Nephron (organoid): ENCODE measurements at regions not wholly inside any gene's neighbourhood (a gene's known extent, or its start where the extent isn't known, plus 50 kb on each side); places are given as distances from the start of the nearest gene placed in this dataset.

Experiments
- H3K27ac Mint-ChIP-seq, 3 experiments: 2 replicates each; pipeline ENCODE4 v1.8.0; 2020; ENCODE audit warnings: mixed read lengths in 3 of 3, mild to moderate bottlenecking in 2 of 3, moderate library complexity in 1 of 3
- H3K27me3 Mint-ChIP-seq: 2 replicates; pipeline ENCODE4 v1.8.0; 2021; ENCODE audit warnings: low read depth, mild to moderate bottlenecking, moderate library complexity, mixed read lengths
- H3K36me3 Mint-ChIP-seq: 2 replicates; pipeline ENCODE4 v1.8.0; 2020; ENCODE audit warnings: low read depth, mixed read lengths
- H3K4me1 Mint-ChIP-seq: 2 replicates; pipeline ENCODE4 v1.8.0; 2020; ENCODE audit warnings: mixed read lengths
- H3K4me3 Mint-ChIP-seq, 3 experiments: 2 replicates each; pipeline ENCODE4 v1.8.0; 2020; ENCODE audit warnings: mild to moderate bottlenecking in 3 of 3, mixed read lengths in 3 of 3, moderate library complexity in 2 of 3
- H3K9me3 Mint-ChIP-seq: 2 replicates; pipeline ENCODE4 v1.8.0; 2020; ENCODE audit warnings: mixed read lengths
- CTCF ChIP-seq, 3 experiments: fragments of 200-600 bp; sonication (generic); IDR thresholded peaks; one replicate each; pipeline ENCODE4 v1.5.0; 2021; ENCODE audit warnings: antibody characterized with exemption in 3 of 3; ENCODE audit not compliant: unreplicated experiment in 3 of 3

DNA sequence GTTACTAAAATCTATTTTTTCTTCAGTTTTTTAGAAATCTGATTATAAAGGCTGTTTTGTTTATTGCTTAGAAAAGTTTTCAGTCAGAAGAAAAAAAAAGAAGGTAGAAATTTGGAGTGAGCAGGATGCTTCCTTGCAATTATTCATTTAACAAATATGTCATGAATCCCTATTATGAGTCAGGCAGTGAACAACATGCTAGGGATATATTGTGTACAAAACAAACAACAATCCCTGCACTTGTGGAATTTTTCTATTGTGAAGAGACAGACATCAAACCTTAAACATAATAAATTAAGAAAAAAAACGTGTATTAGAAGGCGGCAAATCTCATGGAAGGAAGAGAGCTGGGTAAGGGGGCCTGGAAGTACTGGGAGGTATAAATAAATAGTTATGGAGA lies 664.1 kb upstream of the CAMK1G start:
- H3K4me3 Mint-ChIP-seq = no peak overlapping the region
- H3K9me3 Mint-ChIP-seq = no peaks in the 10 kb centered on the region
- H3K27ac Mint-ChIP-seq = no peak overlapping the region
- TF ChIP-seq CTCF (IDR thresholded peaks at IDR 0.05; ENCODE audit: unreplicated experiment in 3 of 3) = no peak
- H3K4me1 Mint-ChIP-seq = no peaks in the 10 kb centered on the region
- H3K27me3 Mint-ChIP-seq = no peaks in the 10 kb centered on the region
- H3K36me3 Mint-ChIP-seq = no peaks in the 10 kb centered on the region

- peaks cover 8% of the 10 kb centered on the region for H3K4me1 Mint-ChIP-seq
- no peak for TF ChIP-seq CTCF (IDR thresholded peaks at IDR 0.05; ENCODE audit: unreplicated experiment in 3 of 3)
- no peaks in the 10 kb centered on the region for H3K9me3 Mint-ChIP-seq
- no peaks in the 10 kb centered on the region for H3K27me3 Mint-ChIP-seq
- no peaks in the 10 kb centered on the region for H3K36me3 Mint-ChIP-seq
- H3K4me3 Mint-ChIP-seq = no peak overlapping the region
- H3K27ac Mint-ChIP-seq = no peak overlapping the region
These were observed 662.3 kb upstream of the CAMK1G start for GRCh38 chr1:208921259-208921658.

GRCh38 chr1:208923456-208923855 lies 660.1 kb upstream of the CAMK1G start:
- no peak overlapping the region for H3K4me3 Mint-ChIP-seq
- TF ChIP-seq CTCF (IDR thresholded peaks at IDR 0.05; ENCODE audit: unreplicated experiment in 3 of 3) = no peak
- peaks cover 8% of the 10 kb centered on the region for H3K4me1 Mint-ChIP-seq
- H3K27me3 Mint-ChIP-seq = no peaks in the 10 kb centered on the region
- no peaks in the 10 kb centered on the region for H3K36me3 Mint-ChIP-seq
- H3K9me3 Mint-ChIP-seq = peaks cover 3% of the 10 kb centered on the region
- no peak overlapping the region for H3K27ac Mint-ChIP-seq

- no peak for TF ChIP-seq CTCF (IDR thresholded peaks at IDR 0.05; ENCODE audit: unreplicated experiment in 3 of 3)
- H3K27ac Mint-ChIP-seq = no peak overlapping the region
- H3K4me3 Mint-ChIP-seq = no peak overlapping the region
- H3K36me3 Mint-ChIP-seq = no peaks in the 10 kb centered on the region
- H3K9me3 Mint-ChIP-seq = peaks cover 3% of the 10 kb centered on the region
- H3K27me3 Mint-ChIP-seq = no peaks in the 10 kb centered on the region
- peaks cover 12% of the 10 kb centered on the region for H3K4me1 Mint-ChIP-seq
These were observed 659.4 kb upstream of the CAMK1G start for GRCh38 chr1:208923946-208924720.

- TF ChIP-seq CTCF (IDR thresholded peaks at IDR 0.05; ENCODE audit: unreplicated experiment in 3 of 3) = no peak
- Mint-ChIP-seq H3K27ac (no peak overlapping the region), H3K36me3 (no peaks in the 10 kb centered on the region), H3K4me1 (peaks cover 12% of the 10 kb centered on the region), H3K27me3 (no peaks in the 10 kb centered on the region), H3K4me3 (no peak overlapping the region), H3K9me3 (peaks cover 3% of the 10 kb centered on the region)
These were observed 658.6 kb upstream of the CAMK1G start for GRCh38 chr1:208924928-208925327.
